Cardiac muscle cell (in vitro differentiated cells and primary cell): ENCODE measurements at regions not wholly inside any gene's neighbourhood (a gene's known extent, or its start where the extent isn't known, plus 50 kb on each side); places are given as distances from the start of the nearest gene placed in this dataset.

Experiments used
- DNase-seq, 2 donors: peaks; one replicate each; pipeline versions ENCODE4 v3.0.0 to v3.0.0-alpha.2; 2010 to 2017; ENCODE audit warnings: low read depth in 1 of 2, low spot score in 1 of 2
- H3K27ac ChIP-seq: fragments of 200-600 bp; sonication (generic); 2 replicates; pipeline ENCODE4 v1.5.1; 2016
- H3K27me3 ChIP-seq: fragments of 200-600 bp; sonication (generic); 2 replicates; pipeline ENCODE4 v1.6.0; 2016; ENCODE audit warnings: control low read depth
- H3K36me3 ChIP-seq: fragments of 200-600 bp; sonication (generic); 2 replicates; pipeline ENCODE4 v1.5.1; 2016; ENCODE audit warnings: control low read depth
- H3K4me1 ChIP-seq: fragments of 200-600 bp; sonication (generic); 2 replicates; pipeline ENCODE4 v1.8.1; 2017; ENCODE audit warnings: low read depth, mild to moderate bottlenecking, mixed run types
- H3K4me3 ChIP-seq: fragments of 200-600 bp; sonication (generic); 2 replicates; pipeline ENCODE4 v1.5.1; 2016; ENCODE audit warnings: mild to moderate bottlenecking
- H3K9me3 ChIP-seq: fragments of 200-600 bp; sonication (generic); 2 replicates; pipeline ENCODE4 v1.5.1; 2017; ENCODE audit warnings: low read depth, mild to moderate bottlenecking, control low read depth
- CTCF ChIP-seq: IDR thresholded peaks from 2 replicates; pipeline ENCODE4 v1.5.1; 2012; ENCODE audit warnings: low read depth, mild to moderate bottlenecking, low read length

- no peak for TF ChIP-seq CTCF
- Histone ChIP-seq H3K9me3 (no peaks in the 10 kb centered on the region), H3K27ac (no peak overlapping the region), H3K4me3 (no peak overlapping the region), H3K27me3 (no peaks in the 10 kb centered on the region), H3K4me1 (no peaks in the 10 kb centered on the region), H3K36me3 (no peaks in the 10 kb centered on the region)
- no peak for DNase-seq
These were observed 397.2 kb upstream of the CDH19 start for GRCh38 chr18:67001052-67001451.

- Histone ChIP-seq H3K4me3 (no peak overlapping the region), H3K4me1 (no peaks in the 10 kb centered on the region), H3K9me3 (no peaks in the 10 kb centered on the region), H3K27me3 (no peaks in the 10 kb centered on the region), H3K36me3 (no peaks in the 10 kb centered on the region), H3K27ac (no peak overlapping the region)
- no peak for TF ChIP-seq CTCF
- DNase-seq: no peak
These were observed 395.1 kb upstream of the CDH19 start for GRCh38 chr18:66999003-66999402.

- no peak for TF ChIP-seq CTCF
- Histone ChIP-seq H3K4me3 (no peak overlapping the region), H3K27ac (no peak overlapping the region), H3K27me3 (no peaks in the 10 kb centered on the region), H3K4me1 (no peaks in the 10 kb centered on the region), H3K36me3 (no peaks in the 10 kb centered on the region), H3K9me3 (no peaks in the 10 kb centered on the region)
- no peak for DNase-seq
These were observed 391.4 kb upstream of the CDH19 start for GRCh38 chr18:66995270-66995669.

- TF ChIP-seq CTCF: no peak
- Histone ChIP-seq H3K4me1 (no peaks in the 10 kb centered on the region), H3K27me3 (no peaks in the 10 kb centered on the region), H3K27ac (no peak overlapping the region), H3K4me3 (no peak overlapping the region), H3K36me3 (no peaks in the 10 kb centered on the region), H3K9me3 (no peaks in the 10 kb centered on the region)
- no peak for DNase-seq
These were observed 390.9 kb upstream of the CDH19 start for GRCh38 chr18:66994790-66995189.

GRCh38 chr18:66993492-66993891 lies 389.6 kb upstream of the CDH19 start:
- Histone ChIP-seq H3K27me3 (no peaks in the 10 kb centered on the region), H3K27ac (no peak overlapping the region), H3K4me1 (no peaks in the 10 kb centered on the region), H3K9me3 (no peaks in the 10 kb centered on the region), H3K4me3 (no peak overlapping the region), H3K36me3 (no peaks in the 10 kb centered on the region)
- no peak for DNase-seq
- TF ChIP-seq CTCF: no peak

GRCh38 chr18:66990909-66991308 lies 387.0 kb upstream of the CDH19 start:
- Histone ChIP-seq H3K27ac (no peak overlapping the region), H3K9me3 (no peaks in the 10 kb centered on the region), H3K36me3 (no peaks in the 10 kb centered on the region), H3K27me3 (no peaks in the 10 kb centered on the region), H3K4me3 (no peak overlapping the region), H3K4me1 (no peaks in the 10 kb centered on the region)
- no peak for TF ChIP-seq CTCF
- no peak for DNase-seq
